ENCODE measurements at regions not wholly inside any gene's neighbourhood (a gene's known extent, or its start where the extent isn't known, plus 50 kb on each side); places are given as distances from the start of the nearest gene placed in this dataset.

GRCh38 chr21:18164933-18165332 lies 79.7 kb upstream of the CHODL start:
- TF ChIP-seq POLR2A (IDR thresholded peaks at IDR 0.05; ENCODE audit: extremely low read depth, insufficient read length): no peak
- TF ChIP-seq CTCF (IDR thresholded peaks at IDR 0.05; ENCODE audit: low read depth, low read length): peak; percentile 4
- TF ChIP-seq MAX (IDR thresholded peaks at IDR 0.05; ENCODE audit: low read depth, low read length): no peak
